HG03432 (cell line): ENCODE measurements at regions not wholly inside any gene's neighbourhood (a gene's known extent, or its start where the extent isn't known, plus 50 kb on each side); places are given as distances from the start of the nearest gene placed in this dataset.

Source experiments
- ATAC-seq: cut with Tn5 transposase; IDR thresholded peaks from one replicate; pipeline ENCODE4 v1.9.1; 2021; ENCODE audit warnings: mild to moderate bottlenecking, moderate library complexity; ENCODE audit not compliant: unreplicated experiment

GRCh38 chr16:79748629-79749028, 148.1 kb upstream of the MAF start:
- no peak for ATAC-seq

- no peak for ATAC-seq
Measured at GRCh38 chr16:79747688-79748087, 147.2 kb upstream of the MAF start.

- no peak for ATAC-seq
Measured at GRCh38 chr16:79740252-79740651, 139.7 kb upstream of the MAF start.

GRCh38 chr16:79735271-79735670, 134.7 kb upstream of the MAF start:
- ATAC-seq: no peak

GRCh38 chr16:79734721-79735120, 134.2 kb upstream of the MAF start:
- no peak for ATAC-seq

GRCh38 chr16:79728923-79729240, 128.3 kb upstream of the MAF start:
- ATAC-seq: no peak

- ATAC-seq: no peak
Measured at GRCh38 chr16:79728048-79728922, 127.7 kb upstream of the MAF start.

GRCh38 chr16:79726902-79727301, 126.4 kb upstream of the MAF start:
- ATAC-seq: no peak

GRCh38 chr16:79725051-79725450, 124.5 kb upstream of the MAF start:
- ATAC-seq: no peak

GRCh38 chr16:79723583-79724168, 123.1 kb upstream of the MAF start:
- ATAC-seq: no peak

- ATAC-seq: no peak
Measured at GRCh38 chr16:79721270-79721669, 120.7 kb upstream of the MAF start.

GRCh38 chr16:79717333-79718137, 117.0 kb upstream of the MAF start:
- no peak for ATAC-seq

- ATAC-seq: no peak
Measured at GRCh38 chr16:79716645-79717332, 116.3 kb upstream of the MAF start.

- no peak for ATAC-seq
Measured at GRCh38 chr16:79715061-79715460, 114.5 kb upstream of the MAF start.

- no peak for ATAC-seq
Measured at GRCh38 chr16:79714440-79714839, 113.9 kb upstream of the MAF start.

GRCh38 chr16:79713609-79714309, 113.2 kb upstream of the MAF start:
- ATAC-seq: no peak

GRCh38 chr16:79712276-79712675, 111.7 kb upstream of the MAF start:
- no peak for ATAC-seq

GRCh38 chr16:79707876-79708275, 107.3 kb upstream of the MAF start:
- ATAC-seq: no peak

- no peak for ATAC-seq
Measured at GRCh38 chr16:79703066-79703465, 102.5 kb upstream of the MAF start.

- ATAC-seq: no peak
Measured at GRCh38 chr16:79698341-79698753, 97.8 kb upstream of the MAF start.
